Mesenchymal stem cell (in vitro differentiated cells and primary cell): ENCODE measurements at regions not wholly inside any gene's neighbourhood (a gene's known extent, or its start where the extent isn't known, plus 50 kb on each side); places are given as distances from the start of the nearest gene placed in this dataset.

Source experiments
- DNase-seq: peaks from one replicate; pipeline ENCODE4 v3.0.0-alpha.2; 2013
- H2AFZ ChIP-seq: one replicate; pipeline ENCODE4 v1.6.1; 2013; ENCODE audit warnings: low read depth, mild to moderate bottlenecking, control low read depth, inconsistent platforms, low read length, moderate library complexity
- H2AK5ac ChIP-seq: 2 replicates; pipeline ENCODE4 v1.6.1; 2013; ENCODE audit warnings: low read length, moderate library complexity, mild to moderate bottlenecking, inconsistent platforms; ENCODE audit not compliant: severe bottlenecking
- H2BK120ac ChIP-seq: one replicate; pipeline ENCODE4 v1.6.1; 2013; ENCODE audit warnings: low read depth, mild to moderate bottlenecking, inconsistent platforms, low read length, moderate library complexity
- H2BK12ac ChIP-seq, 2 experiments: one replicate each; pipeline ENCODE4 v1.6.1; 2013; ENCODE audit warnings: inconsistent platforms in 2 of 2, low read length in 2 of 2, mild to moderate bottlenecking in 2 of 2, moderate library complexity in 2 of 2, control low read depth in 1 of 2
- H2BK15ac ChIP-seq: one replicate; pipeline ENCODE4 v1.6.1; 2013; ENCODE audit warnings: mild to moderate bottlenecking, low read depth, inconsistent platforms; ENCODE audit not compliant: poor library complexity, severe bottlenecking
- H2BK5ac ChIP-seq: 2 replicates; pipeline ENCODE4 v1.6.1; 2013; ENCODE audit warnings: low read depth, mild to moderate bottlenecking, low read length, control low read depth, inconsistent platforms; ENCODE audit not compliant: poor library complexity, severe bottlenecking
- H3K14ac ChIP-seq, 2 experiments: one replicate each; pipeline ENCODE4 v1.6.1; 2013; ENCODE audit warnings: inconsistent platforms in 2 of 2, low read length in 2 of 2, control low read depth in 1 of 2, mild to moderate bottlenecking in 1 of 2, moderate library complexity in 1 of 2
- H3K18ac ChIP-seq, 2 experiments: one replicate each; pipeline ENCODE4 v1.6.1; 2013; ENCODE audit warnings: inconsistent platforms in 2 of 2, low read length in 2 of 2, control low read depth in 1 of 2, low read depth in 1 of 2, mild to moderate bottlenecking in 1 of 2
- H3K23ac ChIP-seq, 2 experiments: one replicate each; pipeline ENCODE4 v1.6.1; 2013; ENCODE audit warnings: inconsistent platforms in 2 of 2, low read length in 2 of 2, mild to moderate bottlenecking in 2 of 2, moderate library complexity in 2 of 2, control low read depth in 1 of 2
- H3K27ac ChIP-seq: 2 replicates; pipeline ENCODE4 v1.5.1; 2013; ENCODE audit warnings: mild to moderate bottlenecking, moderate library complexity, low read length, control low read depth, inconsistent platforms; ENCODE audit not compliant: poor library complexity, severe bottlenecking
- H3K27me3 ChIP-seq, 2 experiments: 2 replicates each; pipeline versions ENCODE4 v1.6.1 to v1.7.0; 2013; ENCODE audit warnings: low read length in 2 of 2, mild to moderate bottlenecking in 2 of 2, moderate library complexity in 2 of 2, control low read depth in 1 of 2, inconsistent platforms in 1 of 2; ENCODE audit not compliant: control insufficient read depth in 1 of 2, insufficient read depth in 1 of 2
- H3K36me3 ChIP-seq, 2 experiments: 2 replicates each; pipeline versions ENCODE4 v1.6.1 to v1.7.0; 2013; ENCODE audit warnings: low read length in 2 of 2, control low read depth in 1 of 2, inconsistent platforms in 1 of 2, low read depth in 1 of 2, mild to moderate bottlenecking in 1 of 2; ENCODE audit not compliant: insufficient read depth in 2 of 2, control insufficient read depth in 1 of 2
- H3K4ac ChIP-seq, 2 experiments: one replicate each; pipeline ENCODE4 v1.6.1; 2013; ENCODE audit warnings: inconsistent platforms in 2 of 2, low read length in 2 of 2, mild to moderate bottlenecking in 2 of 2, moderate library complexity in 2 of 2, control low read depth in 1 of 2, low read depth in 1 of 2
- H3K4me1 ChIP-seq: 2 replicates; pipeline ENCODE4 v1.6.1; 2013; ENCODE audit warnings: low read depth, low read length, control low read depth; ENCODE audit not compliant: control insufficient read depth, insufficient read depth
- H3K4me2 ChIP-seq: 2 replicates; pipeline ENCODE4 v1.6.1; 2013; ENCODE audit warnings: low read length, mild to moderate bottlenecking, inconsistent platforms; ENCODE audit not compliant: poor library complexity, severe bottlenecking
- H3K4me3 ChIP-seq, 2 experiments: 2 replicates each; pipeline versions ENCODE4 v1.5.1 to v1.7.0; 2013; ENCODE audit warnings: low read length in 2 of 2, mild to moderate bottlenecking in 2 of 2, control low read depth in 1 of 2, low read depth in 1 of 2; ENCODE audit not compliant: insufficient read depth in 1 of 2
- H3K79me1 ChIP-seq: replicated peaks from 2 replicates; pipeline ENCODE4 v1.6.1; 2013; ENCODE audit warnings: mild to moderate bottlenecking, control low read depth, low read length, inconsistent platforms; ENCODE audit not compliant: poor library complexity, severe bottlenecking
- H3K9ac ChIP-seq: 2 replicates; pipeline ENCODE4 v1.7.0; 2013; ENCODE audit warnings: mild to moderate bottlenecking, low read length, moderate library complexity
- H3K9me3 ChIP-seq: 2 replicates; pipeline ENCODE4 v1.7.0; 2013; ENCODE audit warnings: mild to moderate bottlenecking, low read length; ENCODE audit not compliant: control insufficient read depth
- H4K8ac ChIP-seq: one replicate; pipeline ENCODE4 v1.6.1; 2013; ENCODE audit warnings: inconsistent platforms, mild to moderate bottlenecking, low read length, moderate library complexity
- H4K91ac ChIP-seq: one replicate; pipeline ENCODE4 v1.6.1; 2013; ENCODE audit warnings: mild to moderate bottlenecking, low read length, inconsistent platforms
- WGBS: methylation state at CpG from one replicate; pipeline ENCODE4 v1.1.7; 2013; ENCODE audit warnings: mixed read lengths; 5-methylcytosine and 5-hydroxymethylcytosine counted together

DNA sequence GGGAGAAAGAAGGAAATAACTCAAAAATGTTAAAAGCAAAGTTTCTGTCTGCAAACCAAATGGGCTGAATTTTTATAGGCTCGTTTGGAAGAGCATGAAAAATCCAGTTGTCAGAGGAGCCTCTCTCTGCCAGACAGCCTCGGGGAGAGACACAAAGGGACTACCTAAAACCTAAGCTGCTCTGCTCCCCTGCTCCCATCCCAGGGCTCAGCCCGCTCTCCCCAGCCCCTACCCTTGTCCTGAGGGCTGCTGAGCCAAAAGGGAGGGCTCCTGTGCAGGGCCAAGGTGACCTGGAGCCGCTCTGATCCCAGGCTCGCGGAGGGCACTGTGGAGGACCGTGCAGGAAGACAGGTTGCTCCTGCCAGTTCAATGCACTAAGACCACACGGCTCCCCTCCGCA, 96.7 kb upstream of the UQCRFS1 start:
- Histone ChIP-seq H3K9ac (no peak overlapping the region), H3K4me3 (no peak overlapping the region), H3K14ac (no peak overlapping the region), H3K23ac (no peak overlapping the region), H3K79me1 (no peaks in the 10 kb centered on the region), H3K9me3 (no peaks in the 10 kb centered on the region), H3K4me1 (no peaks in the 10 kb centered on the region), H3K27ac (no peak overlapping the region), H3K36me3 (no peaks in the 10 kb centered on the region), H2BK12ac (no peak overlapping the region), H3K4me2 (no peak overlapping the region), H4K8ac (no peak overlapping the region), H2AFZ (no peak overlapping the region), H2BK5ac (no peak overlapping the region), H3K18ac (no peak overlapping the region), H2AK5ac (no peak overlapping the region), H3K4ac (no peak overlapping the region), H2BK120ac (no peak overlapping the region), H2BK15ac (no peak overlapping the region), H3K27me3 (peaks cover 0 to 35% of the 10 kb centered on the region in 2 experiments), H4K91ac (no peak overlapping the region)
- WGBS, result 47% methylated on average over 9 of the region's 9 CpGs
- DNase-seq, result no peak

DNA sequence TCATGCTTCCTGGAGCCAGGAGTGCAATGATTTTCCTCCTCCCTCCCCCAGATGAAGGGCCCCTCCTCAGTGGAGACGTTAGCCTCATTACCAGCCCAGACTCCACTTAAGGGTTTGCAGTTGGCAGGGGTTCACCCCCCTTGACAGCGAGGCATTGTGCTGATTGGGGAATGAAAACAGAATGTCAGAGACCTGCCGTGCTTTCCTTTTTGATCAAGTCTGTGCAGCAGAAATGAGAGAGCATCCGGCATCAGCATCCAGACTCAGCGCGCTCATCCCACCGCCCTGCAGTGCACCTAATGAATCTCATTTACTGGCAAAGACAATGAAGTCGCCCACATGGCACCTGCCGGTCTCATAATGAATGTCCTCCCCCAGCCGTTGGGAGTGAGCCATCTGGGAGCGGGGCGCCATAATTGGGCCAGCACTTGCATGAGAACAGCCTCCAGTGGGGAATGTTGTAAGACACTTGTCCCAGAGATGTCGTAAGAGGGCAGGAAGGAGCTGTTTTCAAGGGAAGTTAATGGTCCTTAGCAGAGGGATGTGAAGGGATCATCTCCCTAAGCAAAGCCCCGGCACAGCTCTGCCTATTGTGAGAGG, 98.3 kb upstream of the UQCRFS1 start:
- Histone ChIP-seq H3K4ac (no peak overlapping the region), H3K18ac (no peak overlapping the region)

DNA sequence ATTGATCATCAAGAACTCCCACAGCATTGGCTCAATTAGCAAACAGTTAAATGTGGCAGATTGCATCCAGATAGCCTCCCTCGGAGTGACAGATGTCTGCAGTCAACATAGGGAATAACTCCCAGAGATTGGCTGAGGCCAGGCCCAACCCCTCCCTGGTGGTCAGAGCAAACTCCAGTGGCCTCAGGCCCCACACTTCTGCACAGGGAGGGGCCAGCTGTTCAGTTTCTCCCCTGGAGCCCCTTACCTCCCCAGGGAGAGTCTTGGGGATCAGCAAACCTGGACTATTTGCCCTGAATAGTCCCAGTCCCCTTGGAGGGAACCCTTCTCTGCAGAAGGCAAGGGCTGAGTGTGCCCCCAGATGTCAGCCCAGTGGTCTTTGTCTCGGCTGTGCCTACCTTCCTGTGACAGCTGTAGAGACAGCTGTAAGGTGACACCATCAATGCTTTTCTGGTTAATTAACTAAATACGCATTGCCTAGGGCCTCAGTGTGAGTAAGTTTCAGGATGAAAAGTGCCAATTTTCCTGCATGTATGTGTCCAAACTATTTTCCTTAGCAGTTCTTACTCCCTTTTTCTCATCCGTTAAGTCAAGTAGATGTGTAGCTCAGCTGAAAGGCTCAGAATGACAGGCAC, 102.7 kb upstream of the UQCRFS1 start:
- no peak overlapping the region for H3K23ac ChIP-seq
- H3K4me1 ChIP-seq, result no peaks in the 10 kb centered on the region
- H3K4me3 ChIP-seq, result no peak overlapping the region

More for the DNA sequence above, 98.3 kb upstream of the UQCRFS1 start:
- Histone ChIP-seq H2BK15ac (no peak overlapping the region), H3K27ac (no peak overlapping the region), H2BK5ac (no peak overlapping the region), H2BK12ac (no peak overlapping the region), H4K8ac (no peak overlapping the region), H3K79me1 (no peaks in the 10 kb centered on the region), H2AK5ac (no peak overlapping the region), H3K36me3 (no peaks in the 10 kb centered on the region), H3K4me2 (no peak overlapping the region), H3K4me3 (no peak overlapping the region), H4K91ac (no peak overlapping the region), H3K23ac (no peak overlapping the region), H2AFZ (no peak overlapping the region), H3K9me3 (no peaks in the 10 kb centered on the region), H3K9ac (no peak overlapping the region), H3K27me3 (peaks cover 0 to 35% of the 10 kb centered on the region in 2 experiments), H2BK120ac (no peak overlapping the region), H3K4me1 (no peaks in the 10 kb centered on the region), H3K14ac (no peak overlapping the region)
- 40% methylated on average over 14 of the region's 14 CpGs for WGBS
- no peak for DNase-seq

DNA sequence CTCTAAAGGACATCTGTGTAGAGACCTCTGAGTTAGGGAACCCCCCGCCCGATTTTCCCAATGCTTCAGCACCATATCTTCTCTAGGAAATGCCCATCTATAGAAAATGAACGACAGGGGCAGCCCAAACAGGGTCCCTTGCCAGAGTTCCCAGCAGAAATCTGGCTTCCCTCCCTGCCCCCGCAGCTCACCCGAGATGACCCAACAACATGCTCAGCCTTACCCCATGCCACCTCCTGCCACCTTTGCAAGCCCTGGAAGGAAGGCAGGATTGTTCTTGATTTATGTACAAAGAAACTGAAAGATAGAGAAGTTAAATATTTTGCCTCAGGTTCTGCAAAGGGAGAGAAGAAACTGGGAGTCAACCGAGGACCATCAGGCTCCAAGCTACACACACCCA, 105.6 kb upstream of the UQCRFS1 start:
- Histone ChIP-seq H3K9ac (no peak overlapping the region), H3K9me3 (no peaks in the 10 kb centered on the region), H3K27me3 (peaks cover 0 to 3% of the 10 kb centered on the region in 2 experiments), H4K91ac (no peak overlapping the region), H3K4ac (no peak overlapping the region), H2BK120ac (no peak overlapping the region), H2BK5ac (no peak overlapping the region), H3K4me2 (no peak overlapping the region), H3K18ac (no peak overlapping the region), H3K23ac (no peak overlapping the region), H2AK5ac (no peak overlapping the region), H4K8ac (no peak overlapping the region), H2BK12ac (no peak overlapping the region), H3K27ac (no peak overlapping the region), H2AFZ (no peak overlapping the region), H3K79me1 (no peaks in the 10 kb centered on the region), H3K36me3 (no peaks in the 10 kb centered on the region), H3K14ac (no peak overlapping the region), H2BK15ac (no peak overlapping the region), H3K4me3 (no peak overlapping the region), H3K4me1 (no peaks in the 10 kb centered on the region)
- no peak for DNase-seq
- WGBS, result 67% methylated on average over 5 of the region's 6 CpGs

More for the DNA sequence above, 102.7 kb upstream of the UQCRFS1 start:
- Histone ChIP-seq H2AK5ac (no peak overlapping the region), H3K36me3 (no peaks in the 10 kb centered on the region), H3K9ac (no peak overlapping the region), H4K91ac (no peak overlapping the region), H2BK15ac (no peak overlapping the region), H3K4ac (no peak overlapping the region), H3K79me1 (no peaks in the 10 kb centered on the region), H3K4me2 (no peak overlapping the region), H3K18ac (no peak overlapping the region), H3K27ac (no peak overlapping the region), H2AFZ (no peak overlapping the region), H4K8ac (no peak overlapping the region), H3K14ac (no peak overlapping the region), H2BK5ac (no peak overlapping the region), H3K9me3 (no peaks in the 10 kb centered on the region), H3K27me3 (peaks cover 0 to 20% of the 10 kb centered on the region in 2 experiments), H2BK120ac (no peak overlapping the region), H2BK12ac (no peak overlapping the region)
- WGBS, result 49% methylated on average over 4 of the region's 4 CpGs
- no peak for DNase-seq
